NCI-H774 (cell line): ENCODE measurements at regions not wholly inside any gene's neighbourhood (a gene's known extent, or its start where the extent isn't known, plus 50 kb on each side); places are given as distances from the start of the nearest gene placed in this dataset.

Source experiments
- DNase-seq: peaks from one replicate; lab custom pipeline; 2025; lab: John Stamatoyannopoulos, UW

DNA sequence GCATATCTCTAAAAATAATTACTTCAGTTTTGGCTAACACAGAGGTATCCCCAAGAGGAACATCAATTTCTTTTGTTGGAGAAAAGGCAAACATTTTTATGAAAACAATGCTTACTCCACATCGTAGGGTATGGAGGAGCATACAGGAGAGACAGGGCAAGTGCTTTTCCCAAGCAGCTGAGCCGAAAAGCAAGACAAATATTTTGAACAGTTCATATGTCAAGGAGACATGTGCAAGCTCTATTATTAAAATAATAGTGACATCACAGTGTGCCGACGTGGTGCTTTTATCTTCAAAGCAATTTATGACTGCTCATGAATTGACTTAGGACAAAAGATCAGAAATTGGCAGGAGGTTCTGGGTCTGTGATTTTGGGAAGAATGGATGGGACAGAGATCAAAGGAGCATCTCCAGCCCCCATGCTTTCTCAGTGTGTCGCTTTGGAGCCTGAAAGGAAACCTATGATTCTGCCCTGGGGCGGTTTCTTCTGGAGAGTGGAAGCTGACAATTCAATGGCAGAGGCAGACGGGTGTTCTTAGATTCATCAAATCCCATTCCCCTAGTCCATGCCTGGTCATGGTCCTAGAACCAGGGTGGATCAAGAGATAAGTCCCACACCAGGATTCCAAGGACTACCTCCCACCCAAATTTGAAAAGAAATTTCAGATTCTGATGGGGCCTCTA is 97.1 kb downstream of the JCAD start:
- no peak for DNase-seq

DNA sequence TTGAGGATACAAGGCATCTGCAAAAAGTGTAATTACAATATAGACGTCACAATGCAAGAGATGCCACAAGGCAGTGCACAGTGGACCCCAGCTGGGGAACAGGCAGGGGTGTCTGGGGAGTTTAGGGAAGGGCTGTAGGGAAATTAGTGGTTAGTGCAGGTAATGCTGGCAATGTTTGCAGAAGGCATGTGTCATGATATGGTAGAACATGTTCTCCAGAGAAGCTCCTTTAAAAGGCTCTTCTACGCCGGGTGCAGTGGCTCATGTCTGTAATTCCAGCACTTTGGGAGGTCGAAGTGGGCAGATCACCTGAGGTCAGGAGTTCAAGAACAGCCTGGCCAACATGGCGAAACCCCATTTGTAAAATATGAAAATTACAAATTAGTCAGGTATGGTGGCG is 98.0 kb downstream of the JCAD start:
- DNase-seq: no peak

DNA sequence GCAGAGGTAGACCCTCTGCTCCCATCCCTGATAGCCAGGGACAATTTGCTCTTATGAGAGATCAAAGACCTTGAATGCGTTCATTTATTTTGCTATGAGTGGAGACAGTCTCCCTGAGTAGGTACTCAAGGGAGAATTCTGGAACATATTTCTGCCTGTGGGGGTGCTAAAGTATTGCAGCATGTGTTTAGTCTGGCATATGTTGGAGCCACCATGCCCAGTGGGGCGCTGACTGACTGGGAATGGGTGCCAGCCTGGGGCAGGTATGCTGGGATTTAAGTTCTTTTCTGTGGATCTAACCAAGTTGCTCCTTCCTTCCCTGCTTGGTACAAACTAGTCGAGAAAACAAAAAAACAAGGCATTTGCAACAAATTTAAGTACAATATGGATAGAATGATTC is 99.1 kb downstream of the JCAD start:
- no peak for DNase-seq

DNA sequence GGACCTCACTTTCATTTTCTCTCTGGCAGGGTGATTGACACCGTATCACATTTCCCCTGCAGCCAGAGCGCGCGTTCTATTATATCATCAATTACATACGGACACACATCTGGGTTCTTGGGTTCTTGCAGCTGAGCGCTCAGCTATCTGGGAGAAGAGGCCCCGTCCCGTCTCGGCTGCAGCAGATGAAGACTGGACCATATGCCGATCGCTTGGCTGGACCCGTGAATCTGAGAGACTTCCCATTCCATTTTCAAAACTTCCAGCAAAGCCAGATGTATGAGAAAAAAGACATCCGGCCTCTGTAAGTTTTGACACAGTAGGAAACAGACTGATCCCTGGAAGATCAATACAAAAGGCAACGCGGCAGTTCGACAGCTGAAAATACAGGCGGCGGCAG is 99.8 kb downstream of the JCAD start:
- no peak for DNase-seq

DNA sequence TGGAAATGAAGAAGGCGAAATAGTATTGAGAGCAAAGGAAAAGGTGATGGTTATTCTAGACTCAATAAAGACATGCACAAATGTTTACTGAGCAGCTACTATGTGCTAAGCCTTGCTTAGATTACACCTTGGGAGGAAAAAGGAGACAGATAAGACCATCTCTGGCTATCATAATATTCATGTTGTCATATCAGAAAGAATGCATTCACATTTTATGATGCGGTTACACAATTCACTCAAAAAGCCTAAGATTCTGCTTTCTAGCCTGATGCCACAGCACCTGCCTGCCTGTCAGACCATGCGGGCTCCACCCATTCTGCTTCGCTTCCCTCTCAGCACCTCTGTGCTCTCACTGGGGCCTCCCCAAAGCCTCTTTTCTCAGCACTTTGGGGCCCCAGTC is 100.9 kb downstream of the JCAD start:
- DNase-seq: no peak

DNA sequence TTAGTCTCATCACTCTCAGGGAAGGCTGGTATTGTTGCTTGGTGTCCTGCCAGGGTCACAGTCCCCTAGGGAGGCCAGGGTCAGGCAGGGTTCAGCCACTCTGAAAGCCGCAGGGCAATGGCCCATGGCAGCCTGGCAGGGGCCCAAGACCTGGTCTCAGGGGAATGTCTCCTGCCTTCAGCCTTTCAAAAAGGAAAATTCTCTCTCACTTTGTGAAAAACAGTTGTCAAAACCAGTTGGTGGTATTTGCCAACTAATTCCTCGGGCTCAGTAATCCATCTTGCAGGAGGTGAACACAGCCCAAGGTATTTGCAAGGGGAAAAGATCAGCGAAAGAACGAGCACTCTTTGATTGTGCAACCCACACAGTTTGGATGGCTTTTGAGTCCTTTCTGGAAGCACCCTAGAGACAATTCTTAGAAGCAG is 101.5 kb downstream of the JCAD start:
- DNase-seq: no peak

DNA sequence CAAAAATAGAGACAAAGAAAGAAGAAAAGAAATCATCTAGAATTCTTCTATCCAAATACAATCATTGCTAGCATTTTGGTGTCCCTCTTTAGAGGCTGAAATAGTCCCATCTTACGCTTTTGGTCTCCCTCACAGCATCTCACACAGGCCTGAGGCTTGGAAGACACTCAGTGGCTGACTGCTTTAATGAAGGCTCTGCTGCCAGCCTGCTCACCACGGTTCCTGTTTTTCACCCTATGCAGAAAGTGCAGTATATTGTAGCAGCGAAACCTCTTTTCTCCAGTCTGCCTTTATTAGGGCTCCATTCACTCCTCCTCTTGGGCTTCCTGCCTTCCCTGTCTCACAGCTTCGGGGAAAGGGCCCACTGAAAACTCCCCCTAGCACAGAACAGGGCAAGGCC is 102.2 kb downstream of the JCAD start:
- DNase-seq: no peak

DNA sequence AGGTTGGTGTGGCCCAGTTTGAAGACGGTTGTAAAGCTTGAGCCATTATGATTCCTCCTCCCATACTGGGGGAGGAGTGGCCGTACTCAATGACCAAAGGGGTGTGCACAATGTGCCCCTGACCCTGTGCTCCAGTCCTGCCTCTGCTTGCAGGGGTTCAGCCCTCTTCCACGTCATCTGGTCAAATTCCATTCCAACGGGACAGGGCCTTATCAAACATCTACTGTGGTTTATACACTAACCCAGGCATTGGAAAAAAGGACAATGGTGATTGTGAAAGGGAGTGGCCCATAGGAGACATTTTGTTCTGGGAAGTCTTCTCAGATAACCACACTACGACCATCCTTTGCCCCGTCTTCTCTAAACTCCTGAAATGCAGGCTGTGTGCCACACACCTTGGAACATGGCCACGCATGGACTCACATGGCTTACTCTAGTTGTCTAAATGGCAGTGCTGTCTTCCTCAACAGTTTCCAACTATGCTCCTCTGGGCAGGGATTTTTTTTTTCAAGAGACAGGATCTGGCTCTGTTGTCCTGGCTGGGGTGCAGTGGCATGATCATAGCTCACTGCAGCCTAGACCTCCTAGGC is 103.0 kb downstream of the JCAD start:
- no peak for DNase-seq

DNA sequence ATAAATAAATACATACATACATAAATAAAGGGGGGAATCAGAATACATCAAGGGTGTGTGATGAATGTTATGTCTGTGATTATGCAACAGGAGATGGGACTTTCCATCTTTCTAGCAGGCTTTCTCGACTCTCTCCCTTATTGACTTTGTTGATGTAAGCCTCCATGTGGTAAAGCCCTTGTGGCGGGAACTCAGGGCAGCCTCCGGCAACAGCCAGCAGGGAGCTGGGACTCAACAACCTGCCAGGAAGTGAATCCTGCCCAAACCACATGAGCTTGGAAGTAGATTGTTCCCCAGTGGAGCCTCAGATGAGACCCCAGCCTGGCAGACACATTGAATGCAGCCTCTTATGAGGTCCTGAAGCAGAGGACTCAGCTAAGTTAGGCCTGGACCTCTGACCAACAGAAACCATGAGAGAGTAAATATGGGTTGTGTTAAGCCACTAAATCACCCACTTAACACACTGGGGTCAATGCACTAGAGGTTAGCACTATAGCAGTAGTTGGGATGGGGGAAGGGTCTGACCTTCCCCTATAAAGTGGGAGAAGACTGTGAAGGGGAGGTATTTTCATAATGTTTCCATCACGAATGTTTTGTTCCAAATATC is 104.0 kb downstream of the JCAD start:
- no peak for DNase-seq

DNA sequence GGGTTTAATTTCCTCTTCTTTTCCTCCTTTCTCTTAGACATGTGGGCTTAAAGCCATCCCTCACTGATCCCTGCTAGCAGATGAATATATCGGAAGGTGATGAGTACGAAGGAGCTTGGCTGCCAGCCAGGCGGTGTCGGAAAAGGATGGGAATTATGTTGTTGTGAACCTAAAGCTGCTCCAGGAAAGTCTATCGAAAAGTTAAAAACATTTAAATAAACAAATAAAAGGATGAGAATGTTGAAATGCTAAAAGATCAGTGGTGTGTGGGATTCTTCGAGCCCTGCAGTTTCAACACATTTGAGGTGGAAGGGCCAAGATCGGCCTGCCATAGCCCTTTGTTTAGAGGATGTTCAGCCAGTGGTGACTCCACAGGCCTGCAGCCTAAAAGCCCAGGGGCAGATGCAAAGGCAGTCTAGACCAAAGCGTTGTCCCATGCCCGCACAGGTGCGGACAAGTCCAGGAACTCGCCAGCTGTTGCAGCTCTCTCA is 107.9 kb downstream of the JCAD start:
- no peak for DNase-seq

DNA sequence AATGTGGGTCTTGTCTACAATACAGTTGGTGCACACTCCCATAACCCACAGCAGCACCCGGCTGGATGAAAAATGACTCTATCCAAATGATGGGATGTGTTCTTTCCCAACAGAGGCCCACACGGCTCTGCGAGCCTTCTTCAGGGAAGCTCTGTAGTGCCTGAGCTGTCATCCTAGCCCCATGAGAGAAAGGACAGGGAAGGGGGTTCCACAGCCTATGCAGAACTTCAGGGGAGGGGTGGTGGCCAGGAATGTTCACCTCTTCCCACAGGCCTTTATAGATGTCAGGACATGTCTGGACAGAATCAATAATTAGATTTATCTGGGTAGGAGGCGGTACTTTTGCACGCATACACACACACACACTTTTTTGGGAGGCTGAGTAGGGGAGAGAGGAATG is 109.0 kb downstream of the JCAD start:
- no peak for DNase-seq

DNA sequence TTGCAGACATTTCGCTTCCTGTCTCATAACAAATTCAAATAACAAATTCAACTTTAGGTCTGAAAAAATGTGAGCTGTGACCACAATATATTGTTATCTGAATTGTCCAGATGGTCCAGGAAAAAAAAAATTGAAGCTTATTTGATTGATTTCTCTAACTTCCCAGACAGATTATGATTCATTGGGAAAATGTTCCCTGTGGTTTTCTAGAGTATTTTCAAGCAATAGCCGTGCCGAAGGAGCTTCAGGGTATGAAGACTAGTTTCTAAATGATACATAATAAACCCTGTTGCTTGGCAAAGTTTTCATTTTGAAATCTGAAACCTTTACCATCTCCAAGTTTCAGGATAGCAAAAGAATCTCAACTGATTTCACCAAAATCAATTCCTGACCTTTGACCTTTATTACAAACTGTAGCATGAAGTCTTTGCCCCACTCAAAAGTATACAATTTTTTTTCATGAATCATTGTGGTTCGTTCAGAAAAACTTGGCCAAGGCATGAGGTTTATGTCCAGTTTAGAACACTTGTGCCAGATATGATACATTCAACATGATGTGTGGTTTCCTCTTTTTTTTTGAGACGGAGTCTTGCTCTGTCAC is 109.9 kb downstream of the JCAD start:
- no peak for DNase-seq

DNA sequence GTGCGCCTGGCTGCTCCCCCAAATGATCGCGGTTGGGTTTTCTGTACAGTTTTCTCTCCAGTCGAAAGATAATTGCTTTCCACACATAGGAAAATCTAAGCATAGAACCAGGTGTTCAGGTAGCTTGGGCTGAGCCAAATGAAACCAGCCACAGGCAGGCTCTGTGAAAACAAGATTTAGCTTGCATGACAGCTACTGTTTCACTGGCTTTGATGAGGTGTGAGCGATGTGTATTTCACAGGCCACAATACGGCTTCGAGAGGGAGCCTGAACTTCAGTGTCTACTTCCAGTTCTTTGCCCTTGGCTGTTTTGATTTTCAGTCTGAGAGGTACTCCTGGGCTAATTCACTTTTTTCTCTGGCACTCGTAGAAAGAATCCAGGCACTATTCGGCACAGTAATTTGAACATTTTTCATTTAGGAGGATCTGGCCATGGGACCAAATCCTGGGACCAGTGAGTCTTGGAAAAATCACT is 110.5 kb downstream of the JCAD start:
- no peak for DNase-seq

DNA sequence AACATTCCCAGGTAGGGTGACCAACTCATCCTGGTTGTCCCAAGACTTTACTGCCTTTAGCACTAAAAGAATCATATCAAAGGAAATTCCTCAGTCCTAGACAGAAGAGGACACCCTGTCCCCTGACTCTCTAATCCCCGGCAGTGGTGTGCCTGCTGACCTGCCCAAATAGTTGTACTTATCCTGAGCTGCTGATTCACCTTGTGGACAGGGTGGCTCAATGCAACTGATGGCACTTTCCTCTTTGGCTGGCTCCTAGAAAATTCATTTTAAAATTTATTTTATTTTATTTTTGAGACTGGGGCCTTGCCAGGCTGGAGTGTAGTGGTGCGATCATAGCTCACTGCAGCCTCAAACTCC is 111.7 kb downstream of the JCAD start:
- no peak for DNase-seq

DNA sequence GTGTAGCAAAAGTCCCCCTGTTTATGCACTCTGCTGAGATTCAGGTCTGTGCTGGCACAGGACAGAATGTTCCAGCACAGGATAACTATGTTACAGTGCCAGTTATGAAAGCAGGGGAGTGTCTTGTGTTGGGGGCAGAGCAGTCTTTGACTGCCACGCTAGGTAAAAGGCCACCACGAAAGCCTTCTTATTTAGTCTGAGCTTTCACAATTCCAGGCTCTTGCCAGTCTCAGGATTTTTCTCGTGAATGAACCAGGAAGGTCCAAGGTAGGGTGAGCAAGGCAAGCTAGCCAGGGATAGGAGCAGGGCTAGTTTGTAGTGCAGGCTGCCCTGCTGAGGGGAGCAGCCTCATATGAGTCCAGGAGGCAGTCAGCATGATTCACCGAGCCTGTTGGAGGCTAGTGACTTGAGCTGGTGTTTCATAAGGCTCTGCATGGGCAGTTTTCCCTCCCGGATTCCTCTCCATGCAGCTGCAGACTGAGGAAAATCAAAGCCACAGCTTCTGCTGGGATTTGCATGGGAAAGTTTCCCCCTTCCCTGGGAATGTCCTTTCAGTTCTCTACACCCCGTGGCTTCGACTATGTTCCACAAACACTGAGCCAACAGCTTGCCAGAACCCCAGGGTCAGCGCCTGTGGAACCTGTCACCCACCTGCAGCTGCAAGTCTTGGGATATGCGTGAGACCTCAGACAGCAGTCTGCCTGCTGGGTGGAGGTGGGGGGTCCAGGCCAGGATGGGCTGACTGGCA is 112.3 kb downstream of the JCAD start:
- no peak for DNase-seq

DNA sequence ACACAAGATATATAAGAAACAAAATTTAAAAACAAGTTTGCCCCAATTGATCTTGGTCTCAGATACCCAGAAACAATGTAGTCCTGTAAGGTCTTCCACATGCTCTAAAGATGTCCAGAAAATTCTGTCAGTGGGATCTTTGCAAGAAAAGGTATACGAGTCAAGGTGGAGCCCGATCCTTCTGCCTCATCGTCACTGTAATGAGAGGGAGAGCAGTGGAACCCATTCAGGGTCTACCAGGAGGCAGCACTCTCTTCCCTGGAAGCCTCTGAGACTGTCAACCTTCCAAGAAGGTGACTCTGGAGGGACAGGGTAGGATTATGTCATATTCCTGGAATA is 112.8 kb downstream of the JCAD start:
- DNase-seq: no peak

DNA sequence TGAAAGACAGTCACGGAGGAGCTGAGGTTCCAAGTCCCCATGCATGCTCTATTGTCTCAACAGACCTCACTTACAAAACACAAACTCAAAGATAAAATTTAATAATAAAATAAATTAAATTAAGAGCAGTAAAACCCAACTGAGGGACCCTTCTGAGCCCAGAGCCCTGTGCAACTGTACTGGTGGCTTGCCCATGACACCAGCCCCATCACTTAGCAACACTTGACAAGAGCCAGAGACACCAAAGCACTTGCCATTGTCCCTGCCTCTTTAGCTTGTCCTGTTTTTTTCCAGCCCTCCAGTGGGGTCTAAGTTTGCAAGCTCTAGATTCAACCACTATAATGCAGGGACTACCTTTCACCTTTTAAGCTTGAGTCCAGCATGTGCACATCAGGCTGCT is 117.9 kb downstream of the JCAD start:
- no peak for DNase-seq

DNA sequence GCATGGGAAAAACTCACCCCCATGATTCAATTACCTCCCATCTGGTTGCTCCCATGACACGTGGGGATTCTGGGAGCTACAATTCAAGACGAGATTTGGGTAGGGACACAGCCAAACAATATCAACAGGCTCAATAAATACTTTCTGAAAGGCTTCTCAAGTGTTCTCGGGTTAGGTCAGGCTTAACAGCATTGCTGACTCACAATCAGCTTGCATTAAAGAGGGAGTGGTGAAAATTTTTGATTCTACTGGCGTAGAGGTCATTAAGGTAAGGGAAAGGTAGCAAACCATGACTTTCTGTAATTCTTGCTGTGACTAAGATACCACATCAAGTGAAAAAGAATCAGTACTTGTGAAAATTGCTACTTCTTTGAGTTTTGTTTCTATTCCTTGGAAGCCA is 126.4 kb downstream of the JCAD start:
- no peak for DNase-seq

DNA sequence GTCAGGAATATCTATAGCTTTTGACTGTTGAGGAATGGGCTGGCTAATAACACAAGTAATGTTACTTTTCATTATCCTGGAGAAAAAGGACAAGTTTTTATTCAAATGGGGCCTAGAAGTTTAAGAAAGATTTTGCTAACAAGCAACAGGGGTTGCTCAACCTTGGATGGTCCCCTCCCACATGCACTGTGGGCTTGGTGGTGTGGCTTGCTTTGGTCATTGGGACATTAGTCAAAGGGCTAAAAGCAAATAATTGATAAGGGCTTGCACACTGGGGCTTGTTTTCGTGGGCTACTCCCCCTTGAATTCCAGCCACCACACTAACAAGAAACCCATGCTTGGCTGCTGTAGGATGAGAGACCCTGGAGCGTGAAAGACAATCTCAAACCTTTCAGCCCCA is 127.6 kb downstream of the JCAD start:
- no peak for DNase-seq

DNA sequence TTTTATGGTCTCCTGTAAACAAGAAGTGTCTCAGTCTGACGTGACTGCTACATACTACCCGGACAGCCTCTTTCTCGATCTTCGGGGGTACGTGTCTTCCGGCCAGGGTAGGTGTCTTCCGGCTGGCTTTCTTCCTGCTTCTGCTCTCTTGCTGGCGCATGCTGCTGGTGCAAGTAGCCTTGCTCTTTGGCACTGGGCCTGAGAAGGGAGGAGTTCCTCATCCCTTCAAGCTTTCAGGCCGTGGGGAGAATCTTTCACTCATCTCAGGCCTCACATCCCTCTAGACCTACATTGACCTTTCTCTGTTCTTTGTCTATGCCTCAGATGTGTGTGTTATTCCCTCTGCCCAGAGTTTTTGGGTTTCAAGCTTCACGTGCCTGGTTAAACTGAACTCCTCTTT is 130.4 kb downstream of the JCAD start:
- no peak for DNase-seq

DNA sequence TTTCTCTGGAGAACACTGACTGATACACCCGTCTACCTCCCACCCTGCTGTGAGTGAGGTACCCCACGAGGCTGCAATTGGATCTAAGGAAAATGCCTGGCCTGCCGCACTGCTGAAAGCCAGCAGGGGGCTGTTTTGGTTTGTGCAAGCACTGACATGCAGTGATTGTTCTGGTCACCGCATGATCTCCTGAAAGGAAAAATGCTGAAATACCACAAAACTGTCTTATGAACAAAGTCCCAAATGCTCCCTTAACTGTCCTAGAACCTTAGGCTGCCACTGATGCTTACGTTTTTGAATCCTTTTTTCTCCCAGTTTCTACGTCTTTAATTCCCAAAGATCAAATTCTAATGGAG is 132.7 kb downstream of the JCAD start:
- DNase-seq: no peak

DNA sequence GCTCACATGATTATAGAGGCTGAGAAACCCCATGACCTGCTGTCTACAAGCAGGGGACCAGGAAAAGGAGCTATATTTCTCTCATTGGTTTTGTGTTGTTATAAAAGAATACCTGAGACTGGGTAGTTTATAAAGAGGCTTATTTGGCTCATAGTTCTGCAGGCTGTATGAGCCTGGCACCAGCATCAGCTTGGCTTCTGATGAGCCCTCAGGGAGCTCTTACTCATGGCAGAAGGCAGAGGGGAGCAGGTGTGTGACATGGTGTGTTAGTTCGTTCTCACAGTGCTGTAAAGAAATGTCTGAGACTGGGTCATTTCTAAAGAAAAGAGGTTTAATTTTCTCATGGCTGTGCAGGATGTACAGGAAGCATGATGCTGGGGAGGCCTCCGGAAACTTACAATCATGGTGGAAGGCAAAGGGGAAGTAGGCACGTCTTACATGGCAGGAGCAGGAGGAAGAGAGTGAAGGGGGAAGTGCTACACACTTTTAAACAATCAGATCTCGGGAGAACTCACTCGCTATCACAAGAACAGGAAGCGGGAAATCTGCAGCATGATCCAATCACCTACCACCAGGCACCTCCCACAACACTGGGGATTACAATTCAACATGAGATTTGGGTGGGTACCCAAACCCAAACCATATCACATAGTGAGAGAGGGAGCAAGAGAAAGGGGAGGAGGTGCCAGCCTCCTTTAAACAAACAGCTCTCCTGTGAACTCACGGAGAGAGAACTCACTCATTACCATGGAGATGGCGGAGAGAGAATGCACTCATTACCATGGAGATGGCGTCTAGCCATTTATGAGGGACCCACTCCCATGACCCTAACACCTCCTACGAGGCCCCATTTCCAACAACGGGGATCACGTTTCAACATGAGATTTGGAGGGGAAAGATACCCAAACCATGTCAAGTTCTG is 133.4 kb downstream of the JCAD start:
- DNase-seq: no peak
